ENCODE measurements at regions not wholly inside any gene's neighbourhood (a gene's known extent, or its start where the extent isn't known, plus 50 kb on each side); places are given as distances from the start of the nearest gene placed in this dataset.

DNA sequence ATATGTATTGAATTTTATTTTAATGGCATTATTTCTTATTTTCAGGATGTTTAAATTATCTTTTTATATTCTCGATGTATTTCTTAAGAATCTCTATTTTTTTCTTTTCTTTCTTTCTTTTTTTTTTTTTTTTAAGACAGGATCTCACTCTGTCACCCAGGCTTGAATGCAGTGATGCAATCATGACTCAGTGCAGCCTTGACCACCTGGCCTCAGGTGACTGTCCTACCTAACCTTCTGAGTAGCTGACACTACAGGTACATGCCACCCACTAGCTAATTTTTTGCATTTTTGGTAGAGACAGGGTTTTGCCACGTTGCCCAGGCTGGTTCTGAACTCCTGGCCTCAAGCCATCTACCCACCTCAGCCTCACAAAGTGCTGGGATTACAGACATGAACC lies 143.8 kb upstream of the LAMA2 start:
- TF ChIP-seq, protein P1, sequence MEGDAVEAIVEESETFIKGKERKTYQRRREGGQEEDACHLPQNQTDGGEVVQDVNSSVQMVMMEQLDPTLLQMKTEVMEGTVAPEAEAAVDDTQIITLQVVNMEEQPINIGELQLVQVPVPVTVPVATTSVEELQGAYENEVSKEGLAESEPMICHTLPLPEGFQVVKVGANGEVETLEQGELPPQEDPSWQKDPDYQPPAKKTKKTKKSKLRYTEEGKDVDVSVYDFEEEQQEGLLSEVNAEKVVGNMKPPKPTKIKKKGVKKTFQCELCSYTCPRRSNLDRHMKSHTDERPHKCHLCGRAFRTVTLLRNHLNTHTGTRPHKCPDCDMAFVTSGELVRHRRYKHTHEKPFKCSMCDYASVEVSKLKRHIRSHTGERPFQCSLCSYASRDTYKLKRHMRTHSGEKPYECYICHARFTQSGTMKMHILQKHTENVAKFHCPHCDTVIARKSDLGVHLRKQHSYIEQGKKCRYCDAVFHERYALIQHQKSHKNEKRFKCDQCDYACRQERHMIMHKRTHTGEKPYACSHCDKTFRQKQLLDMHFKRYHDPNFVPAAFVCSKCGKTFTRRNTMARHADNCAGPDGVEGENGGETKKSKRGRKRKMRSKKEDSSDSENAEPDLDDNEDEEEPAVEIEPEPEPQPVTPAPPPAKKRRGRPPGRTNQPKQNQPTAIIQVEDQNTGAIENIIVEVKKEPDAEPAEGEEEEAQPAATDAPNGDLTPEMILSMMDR (IDR thresholded peaks at IDR 0.05) = no peak
- no peak for TF ChIP-seq POLR2A (IDR thresholded peaks at IDR 0.05)

Data from right lobe of liver (tissue), 4 donors.